Ovary (tissue), 7 donors: ENCODE measurements at regions not wholly inside any gene's neighbourhood (a gene's known extent, or its start where the extent isn't known, plus 50 kb on each side); places are given as distances from the start of the nearest gene placed in this dataset.

Source experiments
- DNase-seq, 5 donors: peaks; one replicate each; pipeline ENCODE4 v3.0.0-alpha.2; 2019 to 2020
- H3K27ac ChIP-seq, 2 donors: fragments of 200-600 bp; one replicate each; pipeline versions ENCODE4 v1.5.1 to v1.8.0; 2019 to 2022
- H3K27me3 ChIP-seq: fragments of 200-600 bp; one replicate; pipeline ENCODE4 v1.8.0; 2022
- H3K36me3 ChIP-seq: fragments of 200-600 bp; sonication (generic); one replicate; pipeline ENCODE4 v1.5.1; 2019
- H3K4me1 ChIP-seq: one replicate; pipeline ENCODE4 v1.8.1; 2013; ENCODE audit warnings: mild to moderate bottlenecking, moderate library complexity; ENCODE audit not compliant: insufficient read depth
- H3K4me3 ChIP-seq: fragments of 200-600 bp; sonication (generic); one replicate; pipeline ENCODE4 v1.5.1; 2017
- H3K9me3 ChIP-seq, 2 donors: fragments of 200-600 bp in 1 of 2; sonication (generic) in 1 of 2; one replicate each; pipeline versions ENCODE4 v1.5.1 to v1.8.1; 2013 to 2019; ENCODE audit warnings: mild to moderate bottlenecking in 1 of 2, moderate library complexity in 1 of 2
- CTCF ChIP-seq, 3 donors: fragments of 450-650 bp in 2 of 3; fragments of 200-600 bp in 1 of 3; IDR thresholded peaks; one replicate each; pipeline versions ENCODE4 v1.5.1 to v1.8.0; 2016 to 2022; ENCODE audit warnings: antibody characterized with exemption in 3 of 3, mild to moderate bottlenecking in 1 of 3
- EP300 ChIP-seq: sonication (generic); formaldehyde crosslinking; IDR thresholded peaks from one replicate; pipeline ENCODE4 v1.6.1; 2017; ENCODE audit warnings: antibody characterized with exemption
- POLR2A ChIP-seq: fragments of 450-650 bp; IDR thresholded peaks from one replicate; pipeline ENCODE4 v1.6.1; 2017; ENCODE audit warnings: antibody characterized with exemption, mild to moderate bottlenecking, moderate library complexity
- WGBS, 3 donors: extraction: QIAGEN DNeasy Blood & Tissue Kit in 1 of 3; methylation state at CpG; one replicate each; pipeline versions ENCODE4 v1.1.5 to v1.1.7; 2013 to 2017; 5-methylcytosine and 5-hydroxymethylcytosine counted together
- intact Hi-C, 4 donors: fragments of 100-400 bp; cut with DNase I; formaldehyde crosslinking; loops; one replicate each; pipeline versions ENCODE4 v1.11.0 to v1.15.1; 2022 to 2023
- donor health status: DM: no; HTN: no; CAD: no; lungs with moderate emphysema.
- donor health status: DM: no; HTN: no; CAD: no.
- donor health status: Bipolar disorder and iron deficiency.
- donor health status: DM: no; HTN: no; CAD: no.
- donor health status: DM: yes; HTN: yes; CAD: no.

GRCh38 chr3:145952536-145952935 is 208.4 kb downstream of the PLOD2 start:
- Histone ChIP-seq H3K9me3 (no peaks in the 10 kb centered on the region), H3K27ac (no peak overlapping the region), H3K36me3 (no peaks in the 10 kb centered on the region), H3K4me3 (no peak overlapping the region), H3K27me3 (no peaks in the 10 kb centered on the region), H3K4me1 (no peaks in the 10 kb centered on the region)
- DNase-seq: no peak
- 33 to 48% (median 41%) methylated on average over 4 of the region's 4 CpGs for WGBS, 3 donors
- intact Hi-C loops: no loop called here
- TF ChIP-seq POLR2A (no peak), EP300 (no peak), CTCF (IDR thresholded peaks at IDR 0.05) (no peak)

GRCh38 chr3:145953316-145953715 is 207.7 kb downstream of the PLOD2 start:
- intact Hi-C loops: no loop called here
- no peaks in the 10 kb centered on the region for H3K27me3 ChIP-seq
- H3K36me3 ChIP-seq: no peaks in the 10 kb centered on the region
- no peak for TF ChIP-seq CTCF (IDR thresholded peaks at IDR 0.05)
- no peak for TF ChIP-seq POLR2A
- no peak for TF ChIP-seq EP300
- H3K27ac ChIP-seq: no peak overlapping the region
- H3K4me3 ChIP-seq: no peak overlapping the region
- no peak for DNase-seq
- WGBS, 3 donors: 87 to 94% (median 94%) methylated on average over 3 of the region's 3 CpGs
- no peaks in the 10 kb centered on the region for H3K4me1 ChIP-seq
- no peaks in the 10 kb centered on the region for H3K9me3 ChIP-seq

- H3K27ac ChIP-seq: no peak overlapping the region
- no peaks in the 10 kb centered on the region for H3K9me3 ChIP-seq
- no peaks in the 10 kb centered on the region for H3K36me3 ChIP-seq
- H3K4me1 ChIP-seq: no peaks in the 10 kb centered on the region
- no peak for DNase-seq
- H3K27me3 ChIP-seq: no peaks in the 10 kb centered on the region
- 79 to 88% (median 83%) methylated on average over 2 of the region's 2 CpGs for WGBS, 3 donors
- no peak overlapping the region for H3K4me3 ChIP-seq
- TF ChIP-seq CTCF (IDR thresholded peaks at IDR 0.05) (no peak), EP300 (no peak), POLR2A (no peak)
- intact Hi-C loops: no loop called here
These were observed 201.4 kb downstream of the PLOD2 start for GRCh38 chr3:145959457-145960088.

GRCh38 chr3:145963111-145963510 is 197.9 kb downstream of the PLOD2 start:
- no peak for DNase-seq
- intact Hi-C loops: no loop called here
- no peak overlapping the region for H3K27ac ChIP-seq
- H3K9me3 ChIP-seq: no peaks in the 10 kb centered on the region
- H3K4me1 ChIP-seq: no peaks in the 10 kb centered on the region
- H3K27me3 ChIP-seq: no peaks in the 10 kb centered on the region
- H3K4me3 ChIP-seq: no peak overlapping the region
- TF ChIP-seq POLR2A (no peak), EP300 (no peak), CTCF (IDR thresholded peaks at IDR 0.05) (no peak)
- H3K36me3 ChIP-seq: no peaks in the 10 kb centered on the region
- WGBS, 3 donors: 90 to 95% (median 90%) methylated on average over 2 of the region's 2 CpGs
